Caco-2 (cell line): ENCODE measurements at regions not wholly inside any gene's neighbourhood (a gene's known extent, or its start where the extent isn't known, plus 50 kb on each side); places are given as distances from the start of the nearest gene placed in this dataset.
"Not testable (repeated sequence)": the region's sequence is repeated elsewhere in the genome, so short reads cannot be mapped to it uniquely, and the experiment has no call there.

Source experiments
- BruUV-seq: library from RNA; stranded (reverse); fragments of 400-500 nt; replicated peaks from 2 replicates; lab custom pipeline; 2021; lab: Mats Ljungman, UMichigan
- CTCF ChIA-PET: fragments of 300-600 bp; sonication (Branson Sonifier 250); formaldehyde crosslinking; loops from one replicate; lab custom pipeline; 2022; ENCODE audit warnings: antibody characterized with exemption; lab: Charles Lee
- POLR2A ChIA-PET: fragments of 300-600 bp; sonication (Branson Sonifier 250); formaldehyde crosslinking; loops from one replicate; lab custom pipeline; 2022; ENCODE audit warnings: antibody characterized with exemption; lab: Charles Lee
- DNase-seq, 2 experiments: peaks; one replicate each; pipeline versions ENCODE4 v3.0.0 to v3.0.0-alpha.2; 2020 to 2022
- H3K27me3 ChIP-seq: replicated peaks from 2 replicates; pipeline ENCODE4 v1.6.0; 2011; ENCODE audit warnings: low read length; ENCODE audit not compliant: control insufficient read depth, insufficient read depth
- H3K36me3 ChIP-seq: 2 replicates; pipeline ENCODE4 v1.5.1; 2011; ENCODE audit warnings: low read length; ENCODE audit not compliant: control insufficient read depth, insufficient read depth
- H3K4me1 ChIP-seq: fragments of 250-450 bp; sonication (Bioruptor Pico); 2 replicates; pipeline ENCODE4 v1.5.1; 2020; ENCODE audit warnings: mild to moderate bottlenecking
- H3K4me3 ChIP-seq: 2 replicates; pipeline ENCODE4 v1.5.1; 2011; ENCODE audit warnings: low read depth, mild to moderate bottlenecking, control low read depth, low read length
- H3K9me3 ChIP-seq: fragments of 250-450 bp; sonication (Bioruptor Pico); 2 replicates; pipeline ENCODE4 v1.5.1; 2020; ENCODE audit warnings: mild to moderate bottlenecking, moderate library complexity
- H3K27ac Mint-ChIP-seq: one replicate; pipeline ENCODE4 v1.8.0; 2022; ENCODE audit warnings: mixed read lengths; ENCODE audit not compliant: unreplicated experiment
- H3K27me3 Mint-ChIP-seq: one replicate; pipeline ENCODE4 v1.8.0; 2022; ENCODE audit warnings: mixed read lengths; ENCODE audit not compliant: insufficient read depth, unreplicated experiment
- H3K36me3 Mint-ChIP-seq: one replicate; pipeline ENCODE4 v1.8.0; 2022; ENCODE audit warnings: mild to moderate bottlenecking, mixed read lengths; ENCODE audit not compliant: insufficient read depth, unreplicated experiment
- H3K4me1 Mint-ChIP-seq: one replicate; pipeline ENCODE4 v1.8.0; 2022; ENCODE audit warnings: low read depth, mixed read lengths; ENCODE audit not compliant: unreplicated experiment
- H3K4me3 Mint-ChIP-seq: one replicate; pipeline ENCODE4 v1.8.0; 2022; ENCODE audit warnings: mild to moderate bottlenecking, moderate library complexity, mixed read lengths; ENCODE audit not compliant: unreplicated experiment
- H3K9me3 Mint-ChIP-seq: one replicate; pipeline ENCODE4 v1.8.0; 2022; ENCODE audit warnings: mixed read lengths; ENCODE audit not compliant: unreplicated experiment
- CTCF ChIP-seq, 2 experiments: fragments of 200-600 bp in 1 of 2; IDR thresholded peaks; 1 replicate in 1 of 2; 2 replicates in 1 of 2; pipeline versions ENCODE4 v1.5.1 to v1.8.0; 2011 to 2022; ENCODE audit warnings: antibody characterized with exemption in 1 of 2, control low read depth in 1 of 2, inconsistent platforms in 1 of 2, low read depth in 1 of 2, low read length in 1 of 2, mild to moderate bottlenecking in 1 of 2, moderate library complexity in 1 of 2; ENCODE audit not compliant: insufficient read depth in 1 of 2, severe bottlenecking in 1 of 2, unreplicated experiment in 1 of 2
- intact Hi-C: fragments of 100-400 bp; cut with micrococcal nuclease; formaldehyde crosslinking; loops from one replicate; pipeline ENCODE4 v1.10.0; 2022; ENCODE audit not compliant: unreplicated experiment

- Histone ChIP-seq H3K4me3 (no peak overlapping the region), H3K4me1 (no peaks in the 10 kb centered on the region), H3K9me3 (no peaks in the 10 kb centered on the region), H3K36me3 (no peaks in the 10 kb centered on the region), H3K27me3 (no peaks in the 10 kb centered on the region)
- intact Hi-C loops, result no loop called here
- ChIA-PET POLR2A (no interaction called here), CTCF (no interaction called here)
- DNase-seq, result no peak
- Mint-ChIP-seq H3K27me3 (peaks cover 3% of the 10 kb centered on the region), H3K9me3 (no peaks in the 10 kb centered on the region), H3K4me1 (no peaks in the 10 kb centered on the region), H3K36me3 (no peaks in the 10 kb centered on the region), H3K4me3 (no peak overlapping the region), H3K27ac (no peak overlapping the region)
- BruUV-seq, result no TSS peak
- TF ChIP-seq CTCF (IDR thresholded peaks at IDR 0.05; ENCODE audit: insufficient read depth in 1 of 2, low read depth in 1 of 2, low read length in 1 of 2, severe bottlenecking in 1 of 2, unreplicated experiment in 1 of 2), result no peak
Observed at GRCh38 chr5:30150231-30150630, 1043.3 kb upstream of the CDH6 start.

- CTCF ChIA-PET, result no interaction called here
- Mint-ChIP-seq H3K4me3 (no peak overlapping the region), H3K27me3 (peaks cover 3% of the 10 kb centered on the region), H3K4me1 (no peaks in the 10 kb centered on the region), H3K9me3 (no peaks in the 10 kb centered on the region), H3K36me3 (no peaks in the 10 kb centered on the region), H3K27ac (no peak overlapping the region)
- Histone ChIP-seq H3K4me1 (no peaks in the 10 kb centered on the region), H3K27me3 (no peaks in the 10 kb centered on the region), H3K36me3 (no peaks in the 10 kb centered on the region), H3K4me3 (no peak overlapping the region), H3K9me3 (no peaks in the 10 kb centered on the region)
- DNase-seq, result no peak
- intact Hi-C loops, result no loop called here
- BruUV-seq, result no TSS peak
- TF ChIP-seq CTCF (IDR thresholded peaks at IDR 0.05; ENCODE audit: insufficient read depth in 1 of 2, low read depth in 1 of 2, low read length in 1 of 2, severe bottlenecking in 1 of 2, unreplicated experiment in 1 of 2), result no peak
- POLR2A ChIA-PET, result no interaction called here
Observed at GRCh38 chr5:30149526-30149925, 1044.0 kb upstream of the CDH6 start.

GRCh38 chr5:30147976-30148375, 1045.5 kb upstream of the CDH6 start:
- no peaks in the 10 kb centered on the region for H3K36me3 ChIP-seq
- Mint-ChIP-seq H3K36me3 (no peaks in the 10 kb centered on the region), H3K4me1 (no peaks in the 10 kb centered on the region), H3K27ac (no peak overlapping the region), H3K27me3 (peaks cover 3% of the 10 kb centered on the region), H3K9me3 (peaks cover 10% of the 10 kb centered on the region), H3K4me3 (no peak overlapping the region)
- no peak overlapping the region for H3K4me3 ChIP-seq
- CTCF ChIA-PET, result no interaction called here
- intact Hi-C loops, result no loop called here
- BruUV-seq, result no TSS peak
- H3K27me3 ChIP-seq, result no peaks in the 10 kb centered on the region
- H3K4me1 ChIP-seq, result no peaks in the 10 kb centered on the region
- no peaks in the 10 kb centered on the region; the same call in 1 of the 2 replicates for H3K9me3 ChIP-seq
- no peak for DNase-seq
- TF ChIP-seq CTCF (IDR thresholded peaks at IDR 0.05; ENCODE audit: insufficient read depth in 1 of 2, low read depth in 1 of 2, low read length in 1 of 2, severe bottlenecking in 1 of 2, unreplicated experiment in 1 of 2), result no peak
- POLR2A ChIA-PET, result no interaction called here

DNA sequence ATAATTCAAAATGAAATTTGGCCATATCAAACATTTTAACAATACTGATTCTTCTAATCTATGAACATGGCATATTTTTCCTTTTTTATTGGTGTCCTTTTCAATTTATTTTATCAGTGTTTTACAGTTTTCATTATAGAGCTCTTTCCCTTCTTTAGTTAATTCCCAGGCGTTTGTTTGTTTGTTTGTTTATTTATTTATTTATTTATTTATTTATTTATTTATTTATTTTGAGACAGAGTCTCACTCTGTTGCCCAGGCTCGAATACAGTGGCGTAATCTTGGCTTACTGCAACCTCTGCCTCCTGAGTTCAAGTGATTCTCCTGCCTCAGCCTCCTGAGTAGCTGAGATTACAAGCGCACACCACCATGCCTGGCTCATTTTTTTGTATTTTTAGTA, 1049.4 kb upstream of the CDH6 start:
- H3K4me1 Mint-ChIP-seq, POLR2A ChIA-PET, H3K4me1 ChIP-seq, H3K36me3 ChIP-seq, H3K4me3 ChIP-seq, DNase-seq, H3K36me3 Mint-ChIP-seq, H3K4me3 Mint-ChIP-seq, H3K27ac Mint-ChIP-seq, H3K27me3 ChIP-seq, H3K27me3 Mint-ChIP-seq, BruUV-seq, H3K9me3 ChIP-seq, intact Hi-C loops, CTCF ChIA-PET: not testable (repeated sequence)
- peaks cover 15% of the 10 kb centered on the region for H3K9me3 Mint-ChIP-seq
